Endodermal cell (in vitro differentiated cells): ENCODE measurements at regions not wholly inside any gene's neighbourhood (a gene's known extent, or its start where the extent isn't known, plus 50 kb on each side); places are given as distances from the start of the nearest gene placed in this dataset.

ENCODE experiments used
- DNase-seq: peaks from one replicate; pipeline ENCODE4 v3.0.0-alpha.2; 2017
- H3K27ac ChIP-seq: 2 replicates; pipeline ENCODE4 v1.5.1; 2013; ENCODE audit warnings: mild to moderate bottlenecking, low read depth, low read length, moderate library complexity
- H3K27me3 ChIP-seq: 2 replicates; pipeline ENCODE4 v1.6.1; 2013; ENCODE audit warnings: mild to moderate bottlenecking, low read length, moderate library complexity; ENCODE audit not compliant: insufficient read depth, control insufficient read depth, poor library complexity, severe bottlenecking
- H3K36me3 ChIP-seq: 2 replicates; pipeline ENCODE4 v1.7.0; 2013; ENCODE audit warnings: mild to moderate bottlenecking, low read length, moderate library complexity; ENCODE audit not compliant: control insufficient read depth, insufficient read depth
- H3K4me1 ChIP-seq: one replicate; pipeline ENCODE4 v1.7.0; 2013; ENCODE audit warnings: low read length; ENCODE audit not compliant: control insufficient read depth, insufficient read depth
- H3K4me3 ChIP-seq: 2 replicates; pipeline ENCODE4 v1.5.1; 2013; ENCODE audit warnings: mild to moderate bottlenecking, low read length, moderate library complexity
- H3K9ac ChIP-seq: 2 replicates; pipeline ENCODE4 v1.6.1; 2013; ENCODE audit warnings: mild to moderate bottlenecking, low read length, moderate library complexity; ENCODE audit not compliant: poor library complexity, severe bottlenecking; ENCODE audit errors: extremely low read depth
- H3K9me3 ChIP-seq: 2 replicates; pipeline ENCODE4 v1.6.1; 2013; ENCODE audit warnings: mild to moderate bottlenecking, low read length, moderate library complexity; ENCODE audit not compliant: control insufficient read depth
- H3K27ac Mint-ChIP-seq: 2 replicates; pipeline ENCODE4 v1.8.0; 2020; ENCODE audit warnings: mixed read lengths
- H3K27me3 Mint-ChIP-seq: 2 replicates; pipeline ENCODE4 v1.8.0; 2021; ENCODE audit warnings: mild to moderate bottlenecking, mixed read lengths; ENCODE audit not compliant: insufficient read depth
- H3K36me3 Mint-ChIP-seq: 2 replicates; pipeline ENCODE4 v1.8.0; 2020; ENCODE audit warnings: low read depth, mixed read lengths
- H3K4me1 Mint-ChIP-seq: 2 replicates; pipeline ENCODE4 v1.8.0; 2020; ENCODE audit warnings: mixed read lengths
- H3K4me3 Mint-ChIP-seq: 2 replicates; pipeline ENCODE4 v1.8.0; 2020; ENCODE audit warnings: mild to moderate bottlenecking, moderate library complexity, mixed read lengths
- H3K9me3 Mint-ChIP-seq: 2 replicates; pipeline ENCODE4 v1.8.0; 2020; ENCODE audit warnings: mild to moderate bottlenecking, mixed read lengths
- CTCF ChIP-seq: fragments of 200-600 bp; sonication (generic); conservative IDR thresholded peaks from 2 replicates; pipeline ENCODE4 v1.5.0; 2021; ENCODE audit warnings: antibody characterized with exemption, mild to moderate bottlenecking
- WGBS, 2 experiments: methylation state at CpG; one replicate each; pipeline versions ENCODE4 v1.1.5 to v1.1.7; 2013; ENCODE audit warnings: missing lambda C conversion rate in 2 of 2, mixed read lengths in 1 of 2; ENCODE audit not compliant: insufficient coverage in 1 of 2, insufficient read length in 1 of 2; 5-methylcytosine and 5-hydroxymethylcytosine counted together

- Histone ChIP-seq H3K4me3 (no peak overlapping the region), H3K9ac (no peak overlapping the region), H3K27ac (no peak overlapping the region), H3K9me3 (no peaks in the 10 kb centered on the region), H3K4me1 (peaks cover 7% of the 10 kb centered on the region), H3K36me3 (no peaks in the 10 kb centered on the region), H3K27me3 (no peaks in the 10 kb centered on the region)
- TF ChIP-seq CTCF, result no peak
- no peak overlapping the region for H3K27ac Mint-ChIP-seq
- peaks cover 36% of the 10 kb centered on the region for H3K4me1 Mint-ChIP-seq
- 91 to 94% methylated on average over 2 to 3 of the region's 3 CpGs for WGBS, 2 experiments
- no peaks in the 10 kb centered on the region for H3K36me3 Mint-ChIP-seq
- H3K4me3 Mint-ChIP-seq, result no peak overlapping the region
- DNase-seq, result no peak
- H3K9me3 Mint-ChIP-seq, result no peaks in the 10 kb centered on the region
- H3K27me3 Mint-ChIP-seq, result no peaks in the 10 kb centered on the region
Observed at GRCh38 chr14:101189962-101190560, 286.5 kb upstream of the RTL1 start.

- no peaks in the 10 kb centered on the region for H3K27me3 ChIP-seq
- peaks cover 7% of the 10 kb centered on the region for H3K4me1 ChIP-seq
- no peak overlapping the region for H3K27ac Mint-ChIP-seq
- no peak for TF ChIP-seq CTCF
- H3K4me3 ChIP-seq, result no peak overlapping the region
- no peak overlapping the region for H3K4me3 Mint-ChIP-seq
- no peaks in the 10 kb centered on the region for H3K36me3 Mint-ChIP-seq
- peaks cover 32% of the 10 kb centered on the region for H3K4me1 Mint-ChIP-seq
- H3K36me3 ChIP-seq, result no peaks in the 10 kb centered on the region
- peak overlapping the region; percentile 52 for H3K27ac ChIP-seq
- no peaks in the 10 kb centered on the region for H3K27me3 Mint-ChIP-seq
- no peaks in the 10 kb centered on the region for H3K9me3 Mint-ChIP-seq
- no peak for DNase-seq
- H3K9me3 ChIP-seq, result no peaks in the 10 kb centered on the region
- 88 to 91% methylated on average over 2 to 6 of the region's 6 CpGs for WGBS, 2 experiments
- H3K9ac ChIP-seq, result no peak overlapping the region
Observed at GRCh38 chr14:101191101-101191720, 287.7 kb upstream of the RTL1 start.

GRCh38 chr14:101191721-101192660 lies 288.5 kb upstream of the RTL1 start:
- Mint-ChIP-seq H3K36me3 (no peaks in the 10 kb centered on the region), H3K27me3 (no peaks in the 10 kb centered on the region), H3K27ac (no peak overlapping the region), H3K4me1 (peaks cover 24% of the 10 kb centered on the region), H3K9me3 (no peaks in the 10 kb centered on the region), H3K4me3 (no peak overlapping the region)
- no peaks in the 10 kb centered on the region for H3K27me3 ChIP-seq
- TF ChIP-seq CTCF, result no peak
- no peaks in the 10 kb centered on the region for H3K36me3 ChIP-seq
- WGBS, 2 experiments, result 93 to 99% methylated on average over 9 to 15 of the region's 15 CpGs
- no peak overlapping the region for H3K4me3 ChIP-seq
- peaks cover under 1% of the 10 kb centered on the region for H3K4me1 ChIP-seq
- H3K27ac ChIP-seq, result peak overlapping the region; percentile 52
- H3K9me3 ChIP-seq, result no peaks in the 10 kb centered on the region
- DNase-seq, result no peak
- no peak overlapping the region for H3K9ac ChIP-seq
